Stimulated activated CD4-positive, alpha-beta T cell treated with anti-CD3 and anti-CD28 coated beads, Interleukin-4, amount 100 ng/mL, for 4 hours (primary cell): ENCODE measurements at regions not wholly inside any gene's neighbourhood (a gene's known extent, or its start where the extent isn't known, plus 50 kb on each side); places are given as distances from the start of the nearest gene placed in this dataset.
"Not testable (repeated sequence)": the region's sequence is repeated elsewhere in the genome, so short reads cannot be mapped to it uniquely, and the experiment has no call there.

Experiments used
- DNase-seq, 2 experiments: peaks; one replicate each; pipeline ENCODE4 v3.0.0-alpha.2; 2020

- no peak for DNase-seq
Observed at GRCh38 chr15:46892621-46893160, 824.6 kb upstream of the SEMA6D start.

GRCh38 chr15:46894644-46895043 is 822.7 kb upstream of the SEMA6D start:
- DNase-seq: no peak

GRCh38 chr15:46897266-46897665 is 820.0 kb upstream of the SEMA6D start:
- DNase-seq: no peak

GRCh38 chr15:46901001-46901400 is 816.3 kb upstream of the SEMA6D start:
- no peak for DNase-seq

- DNase-seq: no peak
Observed at GRCh38 chr15:46917721-46918252, 799.5 kb upstream of the SEMA6D start.

GRCh38 chr15:46918462-46919140 is 798.7 kb upstream of the SEMA6D start:
- no peak for DNase-seq

- no peak for DNase-seq
Observed at GRCh38 chr15:46921891-46922290, 795.4 kb upstream of the SEMA6D start.

- no peak for DNase-seq
Observed at GRCh38 chr15:46930426-46930825, 786.9 kb upstream of the SEMA6D start.

- DNase-seq: no peak
Observed at GRCh38 chr15:46933332-46933731, 784.0 kb upstream of the SEMA6D start.

- DNase-seq: no peak
Observed at GRCh38 chr15:46934851-46935250, 782.5 kb upstream of the SEMA6D start.

- DNase-seq: no peak
Observed at GRCh38 chr15:46938169-46938568, 779.1 kb upstream of the SEMA6D start.

- DNase-seq: no peak
Observed at GRCh38 chr15:46941241-46941640, 776.1 kb upstream of the SEMA6D start.

- DNase-seq: no peak
Observed at GRCh38 chr15:46946953-46947352, 770.4 kb upstream of the SEMA6D start.

GRCh38 chr15:46955576-46955975 is 761.7 kb upstream of the SEMA6D start:
- DNase-seq: no peak

- no peak for DNase-seq
Observed at GRCh38 chr15:46956456-46956855, 760.8 kb upstream of the SEMA6D start.

- no peak for DNase-seq
Observed at GRCh38 chr15:46956881-46957280, 760.4 kb upstream of the SEMA6D start.

GRCh38 chr15:46960581-46960980 is 756.7 kb upstream of the SEMA6D start:
- no peak for DNase-seq

- no peak for DNase-seq
Observed at GRCh38 chr15:46961795-46962194, 755.5 kb upstream of the SEMA6D start.

GRCh38 chr15:46988055-46988454 is 729.2 kb upstream of the SEMA6D start:
- DNase-seq: not testable (repeated sequence)

- DNase-seq: no peak
Observed at GRCh38 chr15:46996359-46996758, 720.9 kb upstream of the SEMA6D start.

GRCh38 chr15:46997501-46997900 is 719.8 kb upstream of the SEMA6D start:
- DNase-seq: no peak

GRCh38 chr15:47003568-47003967 is 713.7 kb upstream of the SEMA6D start:
- no peak for DNase-seq

- DNase-seq: no peak
Observed at GRCh38 chr15:47013446-47013845, 703.9 kb upstream of the SEMA6D start.

GRCh38 chr15:47027322-47027946 is 689.9 kb upstream of the SEMA6D start:
- DNase-seq: no peak
